ENCODE measurements at regions not wholly inside any gene's neighbourhood (a gene's known extent, or its start where the extent isn't known, plus 50 kb on each side); places are given as distances from the start of the nearest gene placed in this dataset.
"Not testable (repeated sequence)": the region's sequence is repeated elsewhere in the genome, so short reads cannot be mapped to it uniquely, and the experiment has no call there.

DNA sequence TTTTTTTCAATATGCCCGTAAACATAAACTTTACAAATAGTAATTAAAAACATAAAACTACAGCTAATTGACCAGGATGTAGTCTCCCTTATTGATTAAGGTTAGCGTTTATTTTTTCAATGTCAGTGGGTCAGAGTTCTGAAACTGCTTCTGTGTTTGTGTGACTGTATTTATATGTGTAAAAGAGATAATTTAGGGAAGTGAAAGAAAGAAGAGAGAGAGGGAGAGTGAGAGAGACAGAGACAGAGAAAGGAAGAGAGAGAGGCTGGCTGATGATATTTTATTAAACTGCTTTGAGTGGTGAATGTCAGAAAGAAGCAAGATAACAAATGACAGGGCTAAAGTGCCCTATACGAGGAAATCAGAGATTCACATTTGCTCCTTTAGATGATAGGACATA is 266.1 kb upstream of the PTCHD4 start:
- TF ChIP-seq CTCF (IDR thresholded peaks at IDR 0.05; ENCODE audit: low read depth, low read length): no peak
- H3K36me3 ChIP-seq: no peaks in the 10 kb centered on the region
- no peak for DNase-seq

GRCh38 chr6:48371226-48371625 is 260.2 kb upstream of the PTCHD4 start:
- not testable (repeated sequence) for H3K4me3 ChIP-seq (ENCODE audit: low read depth, low read length); DNase-seq; H3K9me3 ChIP-seq; H3K36me3 ChIP-seq; H3K27me3 ChIP-seq; H3K4me1 ChIP-seq

More for the DNA sequence above, 266.1 kb upstream of the PTCHD4 start:
- H3K4me3 ChIP-seq (ENCODE audit: low read depth, low read length): no peak overlapping the region
- H3K9me3 ChIP-seq: no peaks in the 10 kb centered on the region
- no peaks in the 10 kb centered on the region for H3K27me3 ChIP-seq
- H3K4me1 ChIP-seq: no peaks in the 10 kb centered on the region

GRCh38 chr6:48369100-48369499 is 258.1 kb upstream of the PTCHD4 start:
- DNase-seq: no peak
- Histone ChIP-seq H3K36me3 (no peaks in the 10 kb centered on the region), H3K4me1 (no peaks in the 10 kb centered on the region), H3K9me3 (no peaks in the 10 kb centered on the region), H3K4me3 (ENCODE audit: low read depth, low read length) (no peak overlapping the region), H3K27me3 (no peaks in the 10 kb centered on the region)
- no peak for TF ChIP-seq CTCF (IDR thresholded peaks at IDR 0.05; ENCODE audit: low read depth, low read length)

GRCh38 chr6:48325701-48326100 is 214.7 kb upstream of the PTCHD4 start:
- no peaks in the 10 kb centered on the region for H3K36me3 ChIP-seq
- TF ChIP-seq CTCF (IDR thresholded peaks at IDR 0.05; ENCODE audit: low read depth, low read length): no peak
- no peak overlapping the region for H3K4me3 ChIP-seq (ENCODE audit: low read depth, low read length)
- H3K27me3 ChIP-seq: no peaks in the 10 kb centered on the region
- no peaks in the 10 kb centered on the region for H3K4me1 ChIP-seq
- DNase-seq: no peak
- H3K9me3 ChIP-seq: no peaks in the 10 kb centered on the region

DNA sequence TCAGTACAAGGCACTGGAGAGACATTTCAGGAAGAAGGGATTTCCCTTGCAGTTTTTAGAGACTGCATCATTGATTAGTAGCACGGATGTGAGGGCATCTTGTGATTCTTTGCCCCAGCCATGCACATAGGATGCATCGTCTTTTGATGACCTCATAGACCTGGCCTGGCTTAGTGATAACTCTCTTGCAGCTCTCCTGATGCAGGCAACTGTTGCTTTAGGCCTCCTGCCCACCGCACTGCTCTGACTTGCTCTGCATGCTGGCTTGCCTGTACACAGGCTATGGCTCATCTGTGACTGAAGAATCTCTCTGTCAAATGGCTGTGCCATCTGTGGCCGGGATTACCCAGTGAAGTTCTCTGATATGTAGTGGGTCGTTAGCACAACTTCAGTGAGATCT is 207.7 kb upstream of the PTCHD4 start:
- no peaks in the 10 kb centered on the region for H3K27me3 ChIP-seq
- H3K36me3 ChIP-seq: no peaks in the 10 kb centered on the region
- H3K4me1 ChIP-seq: no peaks in the 10 kb centered on the region
- no peak for DNase-seq
- H3K9me3 ChIP-seq: no peaks in the 10 kb centered on the region
- TF ChIP-seq CTCF (IDR thresholded peaks at IDR 0.05; ENCODE audit: low read depth, low read length): no peak
- H3K4me3 ChIP-seq (ENCODE audit: low read depth, low read length): no peak overlapping the region

DNA sequence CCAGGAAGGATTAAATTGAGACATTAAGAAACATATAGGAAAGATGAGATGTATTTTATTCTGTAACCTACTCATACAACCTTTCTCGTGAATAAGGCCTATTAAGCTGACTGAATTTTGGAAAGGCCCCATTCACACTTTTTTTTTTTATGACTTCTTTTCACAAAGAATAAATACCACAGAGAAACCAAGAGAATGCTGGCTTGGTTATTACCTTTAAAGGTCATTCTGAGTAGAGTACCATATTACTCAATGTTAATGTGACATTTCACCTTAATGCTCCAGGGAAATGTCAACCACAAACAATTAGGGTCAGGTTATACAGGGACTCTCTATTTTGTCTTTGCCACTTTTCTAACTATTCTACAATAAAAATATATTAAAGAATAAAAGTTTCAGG is 204.9 kb upstream of the PTCHD4 start:
- DNase-seq: no peak
- no peak for TF ChIP-seq CTCF (IDR thresholded peaks at IDR 0.05; ENCODE audit: low read depth, low read length)

More for the DNA sequence above, 204.9 kb upstream of the PTCHD4 start:
- Histone ChIP-seq H3K4me3 (ENCODE audit: low read depth, low read length) (no peak overlapping the region), H3K36me3 (no peaks in the 10 kb centered on the region), H3K4me1 (no peaks in the 10 kb centered on the region), H3K9me3 (no peaks in the 10 kb centered on the region), H3K27me3 (no peaks in the 10 kb centered on the region)
